NCI-H2171 (cell line): ENCODE measurements at regions not wholly inside any gene's neighbourhood (a gene's known extent, or its start where the extent isn't known, plus 50 kb on each side); places are given as distances from the start of the nearest gene placed in this dataset.

ENCODE experiments used
- DNase-seq: peaks from one replicate; lab custom pipeline; 2025; lab: John Stamatoyannopoulos, UW

DNA sequence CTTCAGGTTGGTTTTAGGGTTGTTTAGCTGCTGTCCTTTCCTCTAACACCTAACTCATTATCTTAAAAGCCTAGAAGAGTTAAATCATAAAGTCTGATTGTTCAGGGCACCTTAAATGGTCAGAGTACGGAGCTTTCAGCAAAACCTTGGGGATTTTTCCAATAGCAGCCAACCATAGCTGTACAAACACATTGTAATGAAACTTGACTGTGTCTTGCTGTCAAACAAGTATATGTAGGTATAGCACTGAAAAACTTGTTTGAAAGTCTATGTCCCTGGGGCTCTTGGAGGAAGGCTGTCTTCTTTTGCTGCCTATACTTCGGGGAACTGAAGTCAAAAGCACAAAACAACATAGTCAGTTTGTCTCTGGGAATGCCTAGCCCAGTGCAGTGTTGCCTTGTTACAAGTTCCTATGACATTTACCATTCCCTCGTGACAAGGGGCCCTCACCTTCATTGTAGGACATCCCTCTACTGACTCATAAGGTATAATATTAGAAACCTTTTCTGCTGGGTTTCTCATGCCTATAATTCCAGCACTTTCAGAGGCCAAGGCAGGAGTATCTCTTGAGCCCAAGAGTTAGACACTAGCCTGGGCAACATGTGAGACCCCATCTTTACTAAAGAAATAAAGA is 474.5 kb upstream of the NBEA start:
- DNase-seq, result no peak

DNA sequence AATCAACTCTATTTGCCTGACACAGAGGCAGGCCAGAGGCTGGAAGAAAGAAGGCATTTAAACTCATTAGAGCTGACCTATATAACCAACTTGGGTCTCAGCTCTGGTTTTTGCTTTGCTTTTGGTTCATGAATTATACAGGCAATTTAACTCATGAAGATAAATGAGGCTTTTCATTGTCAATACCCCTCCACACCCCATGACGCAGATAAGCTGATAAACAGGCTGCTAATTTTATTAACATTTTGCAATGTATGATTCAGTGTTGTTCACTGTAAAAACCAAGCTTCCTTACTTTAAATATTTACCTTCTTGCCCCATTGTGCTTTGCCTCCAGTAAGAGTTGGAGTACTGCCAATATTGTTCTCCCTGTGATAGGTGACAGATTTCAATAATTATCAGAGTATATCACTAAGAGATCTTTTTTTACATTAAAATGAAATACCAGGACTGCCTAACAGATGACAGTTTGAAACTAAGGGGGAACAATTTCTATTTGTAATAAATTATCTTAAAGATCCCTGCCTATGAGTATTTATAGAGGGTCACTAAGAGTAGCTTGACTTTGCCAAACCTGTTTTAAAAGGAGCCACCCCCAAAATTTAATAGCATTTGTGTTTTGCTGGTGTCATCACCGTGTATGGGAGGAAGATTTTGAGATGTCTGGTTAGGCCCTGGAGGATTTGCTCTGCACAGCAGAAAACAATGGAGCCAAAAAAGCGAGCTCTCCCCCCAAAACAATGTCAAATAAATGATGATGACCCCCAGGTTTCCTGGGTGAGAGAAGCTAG is 472.7 kb upstream of the NBEA start:
- no peak for DNase-seq

DNA sequence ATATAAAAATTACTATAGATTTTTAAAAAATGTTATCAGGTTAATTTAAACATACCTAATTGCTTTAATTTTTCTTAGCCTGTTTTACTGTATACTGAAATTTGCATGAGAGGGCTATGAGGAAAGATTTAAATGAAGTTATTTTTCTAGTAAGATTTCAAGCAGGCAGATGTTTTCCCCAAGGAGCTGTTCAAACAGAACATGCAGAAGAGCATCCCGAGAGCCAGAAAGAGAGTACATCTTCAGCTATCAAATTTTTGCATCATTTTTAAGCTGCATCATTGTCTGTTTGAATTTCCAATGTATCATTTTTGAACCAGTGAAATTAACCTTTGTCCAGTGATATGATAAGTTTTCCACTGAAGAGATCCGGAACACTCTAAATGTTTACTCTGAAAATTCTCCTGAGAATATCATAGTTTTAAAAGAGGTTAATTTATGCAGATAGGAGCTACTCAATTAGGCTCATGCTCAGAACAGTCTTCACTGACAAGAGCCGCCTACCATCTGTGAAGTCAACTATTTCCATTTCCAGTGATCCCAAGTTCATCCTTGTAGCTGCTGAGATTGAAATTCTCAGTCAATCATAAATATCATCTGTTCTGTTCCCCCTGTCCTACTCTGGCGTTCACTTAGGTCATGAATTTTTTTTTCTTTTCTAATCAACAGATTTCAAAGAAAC is 467.7 kb upstream of the NBEA start:
- no peak for DNase-seq

DNA sequence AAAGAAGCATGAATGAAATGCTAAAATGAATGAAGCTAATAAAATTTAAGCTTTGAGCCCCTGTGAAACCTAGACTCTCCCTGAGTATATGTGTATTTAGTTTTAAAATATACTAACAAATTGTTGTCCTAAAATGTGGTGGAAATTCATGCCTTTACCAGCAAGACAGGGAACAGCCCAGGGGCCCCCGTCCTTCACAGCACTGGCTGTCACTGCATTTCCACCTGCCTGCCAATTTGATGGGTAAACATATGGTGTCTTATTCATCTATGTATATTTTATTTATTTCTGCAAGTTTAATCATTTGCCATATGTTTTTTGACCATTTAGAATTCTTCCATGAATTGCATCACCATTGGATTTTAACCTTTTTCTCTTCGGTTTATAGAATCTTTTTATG is 463.7 kb upstream of the NBEA start:
- no peak for DNase-seq

DNA sequence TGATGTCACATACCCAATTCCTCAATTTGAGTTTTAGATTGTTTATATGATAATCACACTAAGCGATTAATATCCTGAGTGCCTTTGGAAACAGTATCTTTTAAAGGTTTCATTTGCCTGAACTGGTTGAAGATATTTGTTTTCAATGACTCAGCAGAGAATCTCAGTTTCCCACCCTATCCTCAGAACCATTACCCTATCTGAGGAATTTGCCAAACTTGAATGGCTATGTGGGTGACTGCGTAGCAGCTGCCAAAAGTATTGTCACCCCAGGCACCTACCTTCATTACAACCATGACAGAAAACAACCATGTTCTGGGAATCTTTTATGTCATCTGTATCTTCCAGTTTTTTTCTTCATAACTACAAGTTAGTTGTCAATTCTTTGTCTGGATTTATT is 440.1 kb upstream of the NBEA start:
- DNase-seq, result no peak

DNA sequence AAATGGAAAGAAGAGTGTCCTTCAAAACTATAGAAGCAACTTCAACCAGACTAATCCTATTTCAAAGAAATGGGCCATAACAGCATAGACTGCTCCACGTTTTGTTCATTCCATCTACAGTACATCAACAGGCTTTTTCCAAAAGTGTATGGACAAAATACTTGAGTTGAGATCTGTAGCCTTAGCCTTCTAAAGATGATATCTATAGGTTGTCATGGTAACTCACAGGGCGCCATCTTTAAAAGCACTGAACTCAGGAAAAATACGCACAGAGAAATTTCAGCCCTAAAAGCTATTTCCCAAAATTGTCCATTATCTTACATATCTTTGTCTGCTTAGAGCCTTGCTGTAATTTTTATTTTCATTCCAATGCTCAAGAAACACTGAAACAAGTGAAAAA is 439.4 kb upstream of the NBEA start:
- no peak for DNase-seq

DNA sequence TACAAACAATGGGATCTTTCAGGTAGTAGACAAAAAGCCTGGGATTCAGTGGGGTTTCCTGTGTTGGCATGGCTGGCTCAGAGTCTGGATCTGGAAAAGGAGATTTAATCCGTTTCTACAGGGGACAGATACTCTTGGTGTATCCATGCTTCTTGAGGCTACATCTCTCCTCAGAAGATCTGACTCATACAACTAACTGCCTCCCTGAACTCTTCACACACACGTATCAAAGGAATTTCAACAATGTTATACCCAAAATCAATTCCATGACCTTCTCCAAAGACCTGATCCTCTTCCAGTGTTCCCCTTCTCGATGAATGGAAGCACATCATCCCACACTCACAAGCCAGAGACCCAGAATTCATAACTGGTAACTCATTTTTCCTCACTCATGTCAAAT is 435.3 kb upstream of the NBEA start:
- no peak for DNase-seq

DNA sequence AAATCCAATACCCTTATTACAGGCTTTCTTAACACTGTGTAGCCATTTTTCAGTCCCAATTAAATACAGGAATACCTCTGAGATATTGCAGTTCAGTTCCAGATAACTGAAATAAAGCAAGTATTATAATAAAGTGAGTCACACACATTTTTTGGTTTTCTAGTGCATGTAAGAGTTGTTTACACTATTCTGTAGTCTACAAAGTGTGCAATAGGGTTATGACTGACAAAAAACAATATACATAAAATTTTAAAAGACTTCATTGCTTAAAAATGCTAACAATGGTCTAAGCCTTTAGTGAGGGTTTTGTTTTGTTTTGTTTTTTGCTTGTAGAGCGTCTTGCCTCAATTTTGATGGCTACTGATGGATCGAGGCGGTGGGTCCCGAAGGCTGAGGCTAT is 434.4 kb upstream of the NBEA start:
- DNase-seq, result no peak

DNA sequence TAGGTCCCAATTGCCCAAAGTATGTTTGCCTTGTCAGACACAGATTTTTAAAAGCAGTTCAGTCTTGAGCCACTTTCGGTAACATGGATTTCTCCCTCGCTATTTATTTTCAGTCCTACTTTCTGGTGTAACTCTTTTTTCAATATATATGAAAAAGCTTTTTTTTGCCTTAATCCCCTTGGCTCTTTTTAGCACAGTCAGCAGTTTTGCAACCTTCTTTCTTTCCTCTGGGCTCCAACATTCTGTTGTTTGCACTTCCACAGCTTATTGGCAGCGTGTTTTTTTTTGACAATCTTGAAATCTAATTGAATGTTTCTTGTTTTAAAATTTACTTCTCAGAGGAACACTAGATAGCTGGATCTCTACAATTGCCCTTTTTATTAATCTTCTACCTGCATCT is 429.3 kb upstream of the NBEA start:
- DNase-seq, result no peak

DNA sequence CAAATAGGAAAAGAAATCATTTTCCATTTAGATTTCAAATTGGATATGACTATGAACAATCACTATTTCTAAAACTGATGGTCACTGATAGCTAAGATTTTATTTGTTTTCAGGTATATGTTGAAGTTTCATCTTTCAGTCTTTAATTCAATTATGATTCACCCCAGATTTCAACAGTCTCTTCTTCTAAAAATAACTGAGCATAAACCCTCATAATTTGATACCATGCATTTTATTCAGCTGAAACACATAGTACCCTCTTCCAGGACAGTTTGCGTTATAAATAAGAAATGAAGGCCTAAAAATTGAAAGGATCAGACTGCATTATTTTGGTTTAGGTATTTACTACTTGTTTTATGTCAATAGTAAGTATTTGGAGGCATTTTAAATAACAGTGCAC is 428.5 kb upstream of the NBEA start:
- no peak for DNase-seq

DNA sequence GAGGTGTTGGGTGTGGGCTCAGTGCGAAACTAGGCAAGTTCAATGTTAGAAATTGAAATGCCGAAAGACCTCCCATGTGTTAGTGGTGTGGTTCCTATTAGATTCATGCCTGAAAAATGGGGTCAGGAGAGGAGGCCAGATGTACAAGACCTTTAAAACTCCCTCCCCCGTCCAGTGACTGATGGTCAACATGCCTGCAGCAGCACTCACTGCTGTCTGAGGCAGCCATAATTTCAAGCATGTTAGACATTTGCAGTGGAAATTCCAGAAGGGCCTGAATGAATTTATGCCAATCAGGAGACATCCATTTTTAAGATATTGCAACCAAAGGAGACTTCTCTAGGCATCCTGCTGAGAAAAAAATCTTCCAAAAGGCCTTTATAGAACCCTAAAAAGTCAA is 426.9 kb upstream of the NBEA start:
- DNase-seq, result no peak

DNA sequence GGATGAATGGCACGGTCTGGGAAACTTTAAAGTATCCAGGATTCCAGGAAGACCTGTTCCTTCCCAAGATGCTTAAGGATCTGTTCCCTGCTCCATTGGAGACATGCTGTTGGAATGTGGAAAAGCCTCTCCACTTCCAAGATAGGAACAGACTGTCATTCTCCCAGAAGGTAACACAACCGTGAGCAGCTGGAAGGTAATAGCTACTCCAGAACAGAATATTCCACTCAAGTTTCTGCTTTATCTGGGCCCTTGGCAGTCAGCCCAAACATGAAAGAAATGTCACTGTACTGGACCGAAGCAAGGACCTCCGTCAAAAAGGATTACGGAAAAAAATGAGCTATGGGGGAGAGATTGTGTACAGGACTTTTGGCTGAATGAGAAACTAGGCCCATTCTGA is 420.9 kb upstream of the NBEA start:
- DNase-seq, result no peak

DNA sequence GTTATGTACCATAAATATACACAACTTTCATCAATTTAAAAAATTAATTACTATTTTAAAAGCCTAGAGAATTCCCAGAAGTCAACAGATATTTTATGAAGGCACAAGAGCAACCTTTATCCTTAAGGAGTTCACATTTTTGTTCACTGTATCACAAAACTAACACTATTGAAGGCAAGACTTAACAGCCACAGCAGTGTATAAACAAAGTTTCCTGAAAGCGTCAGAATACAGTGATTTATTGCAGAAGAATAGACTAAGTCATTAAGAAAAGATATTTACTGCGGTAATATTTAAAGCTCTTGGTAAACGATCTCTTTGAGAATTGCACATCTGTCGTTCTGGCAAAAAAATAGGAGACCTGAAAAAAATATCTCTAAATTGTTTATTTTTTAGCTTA is 419.3 kb upstream of the NBEA start:
- no peak for DNase-seq

DNA sequence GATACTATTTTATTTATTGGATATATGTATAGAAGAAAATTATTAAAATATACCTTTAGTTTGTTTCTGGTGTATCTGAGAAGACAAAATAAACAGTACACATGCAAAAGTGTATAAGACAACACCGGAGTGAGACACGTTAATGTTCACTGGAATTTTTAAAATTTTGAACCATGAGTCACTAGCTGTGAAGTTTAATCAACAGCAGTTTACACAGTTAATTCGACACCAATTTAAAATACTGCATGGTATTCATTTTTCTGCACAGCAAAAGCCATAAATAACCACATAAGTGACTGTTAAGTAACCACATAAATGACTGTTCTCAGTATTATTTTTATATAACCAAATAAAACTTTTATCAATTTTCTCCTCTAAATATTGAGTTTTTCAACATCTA is 418.7 kb upstream of the NBEA start:
- no peak for DNase-seq

DNA sequence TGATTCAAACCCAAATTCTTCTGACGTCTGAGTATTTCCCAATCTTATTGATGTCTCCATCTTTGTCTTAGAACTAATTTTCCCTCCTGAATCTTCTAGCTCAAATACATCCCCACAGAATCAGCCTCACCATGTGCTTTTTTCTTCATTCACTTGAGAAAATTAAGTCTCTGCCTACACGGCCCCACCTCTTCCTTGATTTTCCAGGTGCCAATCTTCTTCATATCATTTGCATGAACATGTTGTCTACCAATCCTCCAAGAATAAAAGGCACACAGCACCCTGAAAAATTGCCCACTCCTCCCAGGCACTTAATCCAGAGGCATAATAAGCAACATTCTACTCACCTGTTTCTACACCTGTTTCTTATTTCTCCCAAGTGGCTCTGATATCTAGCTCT is 408.1 kb upstream of the NBEA start:
- no peak for DNase-seq

DNA sequence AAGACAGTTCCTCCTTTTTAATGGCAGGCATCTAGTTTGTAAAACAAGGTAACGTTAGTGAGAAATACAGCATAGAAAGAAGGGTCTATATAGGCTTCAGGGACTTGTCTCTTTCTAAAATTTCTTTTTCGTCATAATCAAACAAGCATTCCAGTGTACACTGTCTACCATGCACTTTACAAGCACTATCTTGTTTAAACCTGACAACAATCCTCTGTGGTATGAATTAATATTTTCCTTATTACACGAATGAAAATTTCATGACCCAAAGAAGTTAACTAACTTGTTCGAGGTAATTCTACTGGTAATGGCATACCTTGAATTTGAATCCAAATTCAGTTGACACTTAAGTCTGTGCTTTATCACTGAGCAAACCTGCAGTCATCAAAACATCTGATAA is 399.7 kb upstream of the NBEA start:
- DNase-seq, result no peak

DNA sequence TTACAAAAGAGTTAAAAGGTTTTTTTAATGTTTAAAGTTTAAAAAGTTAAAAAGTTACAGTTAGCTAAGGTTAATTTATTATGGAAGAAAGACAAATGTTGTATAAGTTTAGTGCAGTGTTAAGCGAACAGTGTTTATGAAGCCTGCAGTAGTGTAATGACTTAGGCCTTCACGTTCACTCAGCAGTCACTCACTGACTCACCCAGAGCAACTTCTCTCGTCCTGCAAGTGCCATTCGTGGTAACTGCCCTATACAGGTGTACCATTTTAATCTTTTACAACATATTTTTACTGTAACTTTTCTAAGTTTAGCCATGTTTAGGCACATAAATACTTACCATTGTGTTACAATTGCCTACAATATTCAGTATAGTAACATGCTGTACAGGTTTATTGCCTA is 398.2 kb upstream of the NBEA start:
- DNase-seq, result no peak

DNA sequence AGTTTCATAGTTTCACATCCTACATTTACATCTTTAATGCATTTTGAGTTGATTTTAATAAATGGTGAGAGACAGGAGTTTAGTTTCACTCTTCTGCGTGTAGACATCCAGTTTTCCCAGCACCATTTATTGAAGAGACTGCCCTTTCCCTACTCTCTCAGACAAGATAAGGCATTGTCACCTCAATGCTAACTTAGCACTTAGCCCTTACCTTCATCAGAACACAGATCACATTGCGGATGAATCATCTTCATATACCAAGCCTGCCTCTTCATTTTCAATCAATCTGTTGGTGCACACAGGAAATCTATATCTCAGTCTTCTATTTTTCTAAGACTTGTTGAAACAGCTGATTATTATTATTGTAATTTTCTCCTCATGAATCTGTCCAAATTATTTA is 396.6 kb upstream of the NBEA start:
- no peak for DNase-seq

DNA sequence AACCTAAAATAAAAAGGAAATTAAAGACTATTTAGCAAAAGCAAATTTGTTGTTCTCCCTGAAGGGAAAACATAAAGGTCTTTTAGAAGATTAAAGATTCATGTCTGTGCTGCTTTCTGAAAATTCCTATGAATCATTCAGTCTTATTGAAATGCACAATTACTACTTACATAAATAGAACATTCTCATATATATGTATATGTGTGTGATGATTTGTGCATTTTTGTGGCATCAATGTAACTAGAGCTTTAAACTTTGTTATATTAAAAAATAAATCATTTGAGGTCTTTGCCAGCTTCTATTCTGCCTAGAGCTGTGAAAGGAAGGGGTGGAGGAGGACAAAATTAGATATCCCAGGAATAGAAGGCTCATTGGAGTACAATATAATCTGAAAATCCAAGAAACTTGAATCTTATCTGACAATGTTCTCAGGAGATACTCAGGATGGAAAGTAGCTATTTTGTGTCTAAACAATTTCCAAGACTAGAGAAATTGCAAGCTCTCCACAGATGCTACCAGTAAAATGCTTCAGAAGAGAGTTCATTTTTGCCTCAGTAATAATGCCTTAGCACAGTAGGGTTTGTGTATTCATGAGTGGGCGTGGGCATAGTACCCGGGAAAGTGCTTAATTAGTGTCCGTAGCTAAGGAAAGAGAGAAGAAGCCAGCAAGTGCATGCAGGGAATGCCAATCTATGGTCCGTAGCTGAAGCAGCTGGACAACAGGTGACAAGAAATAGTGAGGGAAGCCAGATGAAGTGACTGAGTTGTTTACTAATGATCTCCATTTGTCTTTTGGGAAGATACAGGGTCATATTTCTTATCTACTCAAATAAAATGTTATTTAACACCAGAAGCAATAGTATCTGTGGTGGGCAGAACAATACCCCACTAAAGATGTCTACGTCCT is 395.5 kb upstream of the NBEA start:
- DNase-seq, result no peak

DNA sequence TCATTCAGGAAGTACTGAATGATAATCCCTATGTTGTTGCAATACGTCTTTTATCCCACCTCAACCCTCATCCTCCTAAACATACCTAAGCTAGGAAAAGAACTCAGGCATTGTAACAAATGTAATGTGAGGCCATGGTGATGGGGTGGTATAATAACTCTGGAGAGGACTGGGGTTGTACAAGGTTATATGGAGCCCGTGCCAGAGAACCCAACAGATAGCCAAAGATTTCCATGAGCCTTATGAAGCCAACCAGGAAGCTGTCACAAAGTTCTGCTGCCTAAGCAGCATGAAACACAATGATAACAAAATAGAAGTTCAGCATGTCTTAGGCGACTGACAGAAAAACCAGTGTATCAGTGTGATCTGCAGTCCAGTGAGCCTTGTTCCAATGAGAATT is 394.1 kb upstream of the NBEA start:
- no peak for DNase-seq

DNA sequence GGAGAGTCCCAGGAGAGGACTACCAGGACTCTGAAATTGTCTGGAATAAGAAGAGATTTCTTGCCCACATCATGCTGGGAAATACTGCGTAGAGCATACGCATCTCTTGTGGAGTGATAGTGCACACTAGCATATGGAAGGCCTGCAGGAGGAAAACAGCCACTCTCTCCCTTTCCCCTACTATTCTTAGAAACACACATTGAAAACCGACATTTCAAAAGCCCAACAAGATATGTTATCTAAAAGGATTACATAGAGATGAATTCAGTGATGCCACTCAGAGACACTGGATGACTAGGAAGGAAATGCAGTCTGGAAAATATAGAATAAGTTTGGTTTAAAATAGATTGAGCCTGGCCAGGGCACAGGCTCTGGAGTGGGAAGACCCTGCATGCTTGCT is 388.7 kb upstream of the NBEA start:
- no peak for DNase-seq

DNA sequence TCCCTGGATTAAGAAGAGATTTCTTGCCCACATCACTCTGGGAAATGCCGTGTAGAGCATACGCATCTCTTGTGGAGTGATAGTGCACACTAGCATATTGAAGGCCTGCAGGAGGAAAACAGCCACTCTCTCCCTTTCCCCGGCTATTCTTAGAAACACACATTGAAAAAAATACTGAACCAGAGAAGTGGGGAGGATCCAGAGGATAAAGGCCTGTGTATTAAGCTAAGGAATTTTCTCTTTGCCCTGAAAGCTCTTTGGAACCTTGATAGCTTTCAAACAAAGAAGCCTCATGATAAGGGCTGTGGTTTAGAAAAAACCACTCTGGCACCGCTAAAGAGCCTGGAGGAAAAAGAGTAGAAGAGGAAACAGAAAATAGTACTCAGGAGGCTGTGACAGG is 386.1 kb upstream of the NBEA start:
- DNase-seq, result no peak

DNA sequence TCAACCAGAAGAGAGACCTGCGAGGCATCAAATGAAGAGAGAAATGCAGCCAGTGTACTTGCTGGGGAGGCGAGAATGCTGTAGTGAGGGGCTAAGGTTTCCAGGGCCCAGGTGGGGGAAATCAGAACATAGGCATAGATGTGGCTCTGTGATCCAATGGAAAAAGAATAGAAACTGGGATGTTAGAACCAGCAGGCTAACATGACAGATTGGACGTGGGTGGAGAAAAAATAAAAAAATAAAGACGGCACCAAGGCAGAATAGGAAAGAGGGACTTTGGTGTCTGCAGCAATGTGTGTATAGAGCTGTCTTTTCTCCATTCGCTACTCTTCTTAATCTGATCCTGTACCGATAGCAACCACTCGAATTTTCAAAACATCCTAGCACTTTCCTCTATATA is 381.0 kb upstream of the NBEA start:
- DNase-seq, result no peak
